Cardiac muscle cell (in vitro differentiated cells and primary cell): ENCODE measurements at regions not wholly inside any gene's neighbourhood (a gene's known extent, or its start where the extent isn't known, plus 50 kb on each side); places are given as distances from the start of the nearest gene placed in this dataset.

Experiments
- DNase-seq, 2 donors: peaks; one replicate each; pipeline versions ENCODE4 v3.0.0 to v3.0.0-alpha.2; 2010 to 2017; ENCODE audit warnings: low read depth in 1 of 2, low spot score in 1 of 2
- H3K27ac ChIP-seq: fragments of 200-600 bp; sonication (generic); 2 replicates; pipeline ENCODE4 v1.5.1; 2016
- H3K27me3 ChIP-seq: fragments of 200-600 bp; sonication (generic); 2 replicates; pipeline ENCODE4 v1.6.0; 2016; ENCODE audit warnings: control low read depth
- H3K36me3 ChIP-seq: fragments of 200-600 bp; sonication (generic); 2 replicates; pipeline ENCODE4 v1.5.1; 2016; ENCODE audit warnings: control low read depth
- H3K4me1 ChIP-seq: fragments of 200-600 bp; sonication (generic); 2 replicates; pipeline ENCODE4 v1.8.1; 2017; ENCODE audit warnings: low read depth, mild to moderate bottlenecking, mixed run types
- H3K4me3 ChIP-seq: fragments of 200-600 bp; sonication (generic); 2 replicates; pipeline ENCODE4 v1.5.1; 2016; ENCODE audit warnings: mild to moderate bottlenecking
- H3K9me3 ChIP-seq: fragments of 200-600 bp; sonication (generic); 2 replicates; pipeline ENCODE4 v1.5.1; 2017; ENCODE audit warnings: low read depth, mild to moderate bottlenecking, control low read depth
- TF ChIP-seq, protein P1 (sequence below): IDR thresholded peaks from 2 replicates; pipeline ENCODE4 v1.5.1; 2012; ENCODE audit warnings: low read depth, mild to moderate bottlenecking, low read length

DNA sequence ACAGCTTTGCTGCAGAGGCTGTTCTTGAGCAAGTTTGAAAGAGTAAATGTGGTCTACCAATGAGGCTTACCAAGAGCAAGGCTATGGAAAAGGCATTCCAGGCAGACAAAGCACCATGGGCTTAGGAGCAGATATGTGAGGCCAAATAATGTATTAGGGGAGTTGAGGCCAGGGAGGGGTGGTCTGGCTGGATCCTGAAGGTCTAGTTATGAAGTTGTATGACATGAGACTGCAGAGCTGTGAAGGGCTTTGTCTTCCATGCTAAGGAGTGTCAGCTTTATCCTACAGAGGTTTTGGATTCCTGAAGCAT is 51.8 kb upstream of the TSPAN2 start:
- Histone ChIP-seq H3K4me1 (peaks cover 11% of the 10 kb centered on the region), H3K27me3 (no peaks in the 10 kb centered on the region), H3K27ac (no peak overlapping the region), H3K4me3 (no peak overlapping the region), H3K9me3 (no peaks in the 10 kb centered on the region), H3K36me3 (no peaks in the 10 kb centered on the region)
- TF ChIP-seq, protein P1, sequence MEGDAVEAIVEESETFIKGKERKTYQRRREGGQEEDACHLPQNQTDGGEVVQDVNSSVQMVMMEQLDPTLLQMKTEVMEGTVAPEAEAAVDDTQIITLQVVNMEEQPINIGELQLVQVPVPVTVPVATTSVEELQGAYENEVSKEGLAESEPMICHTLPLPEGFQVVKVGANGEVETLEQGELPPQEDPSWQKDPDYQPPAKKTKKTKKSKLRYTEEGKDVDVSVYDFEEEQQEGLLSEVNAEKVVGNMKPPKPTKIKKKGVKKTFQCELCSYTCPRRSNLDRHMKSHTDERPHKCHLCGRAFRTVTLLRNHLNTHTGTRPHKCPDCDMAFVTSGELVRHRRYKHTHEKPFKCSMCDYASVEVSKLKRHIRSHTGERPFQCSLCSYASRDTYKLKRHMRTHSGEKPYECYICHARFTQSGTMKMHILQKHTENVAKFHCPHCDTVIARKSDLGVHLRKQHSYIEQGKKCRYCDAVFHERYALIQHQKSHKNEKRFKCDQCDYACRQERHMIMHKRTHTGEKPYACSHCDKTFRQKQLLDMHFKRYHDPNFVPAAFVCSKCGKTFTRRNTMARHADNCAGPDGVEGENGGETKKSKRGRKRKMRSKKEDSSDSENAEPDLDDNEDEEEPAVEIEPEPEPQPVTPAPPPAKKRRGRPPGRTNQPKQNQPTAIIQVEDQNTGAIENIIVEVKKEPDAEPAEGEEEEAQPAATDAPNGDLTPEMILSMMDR, result no peak
- DNase-seq, result no peak

- no peak overlapping the region for H3K27ac ChIP-seq
- no peaks in the 10 kb centered on the region for H3K9me3 ChIP-seq
- H3K4me1 ChIP-seq, result peaks cover 11% of the 10 kb centered on the region
- H3K36me3 ChIP-seq, result no peaks in the 10 kb centered on the region
- TF ChIP-seq, protein P1, result no peak
- H3K27me3 ChIP-seq, result no peaks in the 10 kb centered on the region
- no peak overlapping the region for H3K4me3 ChIP-seq
- no peak for DNase-seq
Observed at GRCh38 chr1:115140442-115141144, 51.3 kb upstream of the TSPAN2 start.

DNA sequence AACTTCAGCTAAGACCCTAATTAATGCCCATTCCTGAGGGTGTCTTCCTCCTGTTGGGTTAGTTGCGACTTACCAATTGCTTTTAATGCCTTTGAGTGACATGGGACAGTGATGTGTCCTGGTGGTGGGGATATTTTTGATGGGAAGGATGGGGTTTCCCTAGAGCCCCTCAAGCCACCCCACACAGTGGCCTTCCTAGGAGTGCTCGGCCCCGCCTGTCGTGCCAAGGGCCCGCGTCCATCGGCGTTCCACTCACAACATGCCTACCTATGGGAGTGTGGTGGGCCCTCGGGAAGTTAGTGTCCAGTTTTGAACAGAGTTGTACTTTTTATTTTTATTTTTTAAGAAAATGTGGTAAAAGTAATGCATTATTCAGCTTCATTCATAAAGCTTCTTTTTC is 50.1 kb upstream of the TSPAN2 start:
- Histone ChIP-seq H3K4me1 (peaks cover 11% of the 10 kb centered on the region), H3K9me3 (no peaks in the 10 kb centered on the region), H3K27me3 (no peaks in the 10 kb centered on the region), H3K36me3 (no peaks in the 10 kb centered on the region), H3K27ac (no peak overlapping the region), H3K4me3 (no peak overlapping the region)
- TF ChIP-seq, protein P1, result no peak
- no peak for DNase-seq
